Kidney (tissue), 13 donors: ENCODE measurements at regions not wholly inside any gene's neighbourhood (a gene's known extent, or its start where the extent isn't known, plus 50 kb on each side); places are given as distances from the start of the nearest gene placed in this dataset.
A peak's percentile ranks its signal among the peaks of the same experiment; 100 is the strongest.

Experiments used
- DNase-seq, 5 donors: peaks; one replicate each; pipeline ENCODE4 v3.0.0-alpha.2; 2013 to 2020
- FAIRE-seq: peaks from 2 replicates; lab custom pipeline; 2012; peaks lifted over from hg19 to GRCh38; lab: Jason Lieb, UNC
- H3K27ac ChIP-seq, 2 donors: one replicate each; pipeline ENCODE4 v1.7.0; 2013; ENCODE audit warnings: low read depth in 2 of 2, low read length in 2 of 2, inconsistent platforms in 1 of 2
- H3K27me3 ChIP-seq: one replicate; pipeline ENCODE4 v1.7.1; 2013; ENCODE audit warnings: low read length, inconsistent platforms; ENCODE audit not compliant: control insufficient read depth, insufficient read depth
- H3K36me3 ChIP-seq, 3 donors: one replicate each; pipeline versions ENCODE4 v1.7.0 to v1.7.1; 2013; ENCODE audit warnings: low read length in 3 of 3, control low read depth in 1 of 3, inconsistent platforms in 1 of 3; ENCODE audit not compliant: insufficient read depth in 3 of 3, control insufficient read depth in 2 of 3
- H3K4me1 ChIP-seq, 3 donors: one replicate each; pipeline versions ENCODE4 v1.7.0 to v1.7.1; 2013; ENCODE audit warnings: low read length in 3 of 3, inconsistent platforms in 1 of 3, low read depth in 1 of 3; ENCODE audit not compliant: control insufficient read depth in 2 of 3, insufficient read depth in 2 of 3
- H3K4me3 ChIP-seq, 3 donors: one replicate each; pipeline versions ENCODE4 v1.7.0 to v1.8.1; 2013; ENCODE audit warnings: low read length in 3 of 3, control low read depth in 1 of 3, inconsistent platforms in 1 of 3
- H3K9ac ChIP-seq, 3 donors: one replicate each; pipeline versions ENCODE4 v1.7.0 to v1.7.1; 2013; ENCODE audit warnings: low read length in 3 of 3, control low read depth in 1 of 3, inconsistent platforms in 1 of 3
- H3K9me3 ChIP-seq, 3 donors: one replicate each; pipeline versions ENCODE4 v1.7.0 to v1.7.1; 2013; ENCODE audit warnings: low read length in 3 of 3, control low read depth in 1 of 3, inconsistent platforms in 1 of 3; ENCODE audit not compliant: control insufficient read depth in 2 of 3, insufficient read depth in 1 of 3
- intact Hi-C: fragments of 100-400 bp; cut with DNase I; formaldehyde crosslinking; loops from one replicate; pipeline ENCODE4 v1.11.1; 2022
- TF ChIP-seq, protein P1 (sequence below): IDR thresholded peaks from 3 replicates; pipeline ENCODE4 v1.5.1; 2012; ENCODE audit warnings: mild to moderate bottlenecking, moderate library complexity, borderline replicate concordance; ENCODE audit not compliant: insufficient read depth; ENCODE audit errors: extremely low read depth
- donor health status: control.
- donor health status: control.
- donor health status: control.
- donor health status: control.
- donor health status: control.
- donor health status: DM: yes; HTN: yes; CAD: no.
- donor health status: Normal renal cell carcinoma (clear cell type).

DNA sequence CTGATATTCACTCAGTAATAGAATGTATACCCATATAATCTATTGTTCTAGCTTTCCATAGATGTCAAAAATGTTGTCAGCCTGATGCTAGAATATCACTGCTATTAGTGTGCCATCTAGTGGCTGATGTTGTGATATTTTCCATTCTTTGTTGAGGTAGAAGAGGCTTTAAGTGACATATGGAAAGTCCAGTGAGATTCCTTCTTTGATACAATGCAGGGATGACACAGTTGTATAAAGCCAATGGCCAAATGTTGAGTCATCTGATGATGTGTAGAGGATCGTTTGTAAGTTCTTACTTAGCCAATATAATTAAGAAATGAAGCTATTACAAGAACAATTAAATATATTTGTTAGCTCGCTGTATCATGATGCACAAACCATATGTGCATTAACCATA lies 58.1 kb upstream of the PCED1B start:
- no peaks in the 10 kb centered on the region for H3K27me3 ChIP-seq
- no peaks in the 10 kb centered on the region for H3K36me3 ChIP-seq
- no peaks in the 10 kb centered on the region for H3K9me3 ChIP-seq
- no peak overlapping the region for H3K9ac ChIP-seq
- intact Hi-C loops, result no loop called here
- H3K4me3 ChIP-seq, result no peak overlapping the region
- TF ChIP-seq, protein P1, sequence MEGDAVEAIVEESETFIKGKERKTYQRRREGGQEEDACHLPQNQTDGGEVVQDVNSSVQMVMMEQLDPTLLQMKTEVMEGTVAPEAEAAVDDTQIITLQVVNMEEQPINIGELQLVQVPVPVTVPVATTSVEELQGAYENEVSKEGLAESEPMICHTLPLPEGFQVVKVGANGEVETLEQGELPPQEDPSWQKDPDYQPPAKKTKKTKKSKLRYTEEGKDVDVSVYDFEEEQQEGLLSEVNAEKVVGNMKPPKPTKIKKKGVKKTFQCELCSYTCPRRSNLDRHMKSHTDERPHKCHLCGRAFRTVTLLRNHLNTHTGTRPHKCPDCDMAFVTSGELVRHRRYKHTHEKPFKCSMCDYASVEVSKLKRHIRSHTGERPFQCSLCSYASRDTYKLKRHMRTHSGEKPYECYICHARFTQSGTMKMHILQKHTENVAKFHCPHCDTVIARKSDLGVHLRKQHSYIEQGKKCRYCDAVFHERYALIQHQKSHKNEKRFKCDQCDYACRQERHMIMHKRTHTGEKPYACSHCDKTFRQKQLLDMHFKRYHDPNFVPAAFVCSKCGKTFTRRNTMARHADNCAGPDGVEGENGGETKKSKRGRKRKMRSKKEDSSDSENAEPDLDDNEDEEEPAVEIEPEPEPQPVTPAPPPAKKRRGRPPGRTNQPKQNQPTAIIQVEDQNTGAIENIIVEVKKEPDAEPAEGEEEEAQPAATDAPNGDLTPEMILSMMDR, result peak; percentile 74
- H3K4me1 ChIP-seq, result no peaks in the 10 kb centered on the region
- peak; percentile 81 for FAIRE-seq
- DNase-seq, result peak in 2 of 5 donors; percentile 65 to 73
- no peak overlapping the region for H3K27ac ChIP-seq

DNA sequence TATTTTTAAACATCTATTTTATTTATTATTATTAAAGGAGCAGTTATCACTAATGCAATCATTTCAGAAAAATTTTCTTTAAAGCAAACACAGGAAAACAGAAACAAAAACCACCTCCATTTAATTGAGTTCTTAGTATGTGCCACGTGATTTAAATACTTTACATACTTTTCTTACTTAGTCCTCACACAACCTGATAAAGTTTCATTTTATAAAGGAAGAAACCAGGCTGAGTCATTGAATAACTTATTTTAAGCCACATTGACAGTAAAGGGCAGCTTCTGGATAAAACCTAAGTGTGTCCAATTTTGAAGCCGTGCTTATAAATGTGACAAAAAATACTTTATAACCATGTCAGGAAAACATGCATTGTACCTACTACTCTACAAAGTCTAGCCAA lies 57.1 kb upstream of the PCED1B start:
- DNase-seq, result no peak
- H3K36me3 ChIP-seq, result no peaks in the 10 kb centered on the region
- H3K27me3 ChIP-seq, result no peaks in the 10 kb centered on the region
- FAIRE-seq, result peak; percentile 37
- TF ChIP-seq, protein P1, result no peak
- H3K4me3 ChIP-seq, result no peak overlapping the region
- no peaks in the 10 kb centered on the region for H3K9me3 ChIP-seq
- intact Hi-C loops, result no loop called here
- no peaks in the 10 kb centered on the region for H3K4me1 ChIP-seq
- H3K9ac ChIP-seq, result no peak overlapping the region
- no peak overlapping the region for H3K27ac ChIP-seq

DNA sequence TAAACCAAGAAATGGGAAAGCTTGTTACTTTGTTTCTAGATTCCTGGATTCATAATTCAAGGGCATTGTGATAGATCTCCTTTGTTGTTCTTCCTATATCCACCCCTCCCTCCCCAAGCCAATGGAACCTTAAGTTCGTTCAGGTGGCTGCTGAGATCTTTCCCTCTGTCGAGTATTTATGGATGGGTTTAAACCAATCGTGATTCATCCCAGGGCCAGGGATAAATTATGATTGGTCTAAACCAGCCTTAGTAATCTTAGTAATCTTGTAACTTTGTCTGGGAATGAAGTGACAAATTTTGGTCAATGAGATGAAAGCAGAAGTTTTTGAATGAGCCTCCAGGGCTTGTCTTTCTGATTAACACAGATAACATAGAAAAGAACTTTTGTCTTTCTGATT lies 56.1 kb upstream of the PCED1B start:
- TF ChIP-seq, protein P1, result no peak

DNA sequence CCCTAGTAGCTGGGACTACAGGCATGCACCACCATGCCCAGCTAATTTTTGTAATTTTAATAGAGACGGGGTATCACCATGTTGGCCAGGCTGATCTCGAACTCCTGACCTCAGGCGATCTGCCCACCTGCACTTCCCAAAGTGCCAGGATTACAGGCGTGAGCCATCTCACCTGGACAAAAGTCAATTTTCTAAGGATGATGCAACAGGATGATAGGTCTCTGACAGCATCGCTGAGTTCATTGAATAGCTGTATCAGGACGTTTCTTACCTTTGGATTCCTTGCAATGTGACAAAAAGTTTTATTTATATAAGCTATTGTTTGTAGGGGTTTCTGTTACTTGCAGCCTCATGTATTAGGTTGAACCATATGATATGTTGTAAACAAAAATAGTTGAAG lies 55.5 kb upstream of the PCED1B start:
- Histone ChIP-seq H3K9me3 (no peaks in the 10 kb centered on the region), H3K9ac (no peak overlapping the region), H3K27me3 (no peaks in the 10 kb centered on the region), H3K4me1 (no peaks in the 10 kb centered on the region), H3K27ac (no peak overlapping the region), H3K36me3 (no peaks in the 10 kb centered on the region), H3K4me3 (no peak overlapping the region)
- peak in 1 of 5 donors; percentile 45 for DNase-seq
- intact Hi-C loops, result no loop called here
- TF ChIP-seq, protein P1, result no peak
- no peak for FAIRE-seq

More for the DNA sequence above, 56.1 kb upstream of the PCED1B start:
- H3K36me3 ChIP-seq, result no peaks in the 10 kb centered on the region
- no peak overlapping the region for H3K27ac ChIP-seq
- FAIRE-seq (no peak), DNase-seq (no peak)
- H3K27me3 ChIP-seq, result no peaks in the 10 kb centered on the region
- no peak overlapping the region for H3K9ac ChIP-seq
- no peaks in the 10 kb centered on the region for H3K4me1 ChIP-seq
- H3K4me3 ChIP-seq, result no peak overlapping the region
- intact Hi-C loops, result no loop called here
- no peaks in the 10 kb centered on the region for H3K9me3 ChIP-seq
